Muscle layer of colon (tissue), 2 donors: ENCODE measurements at regions not wholly inside any gene's neighbourhood (a gene's known extent, or its start where the extent isn't known, plus 50 kb on each side); places are given as distances from the start of the nearest gene placed in this dataset.

ENCODE experiments used
- H3K27ac ChIP-seq: one replicate; pipeline ENCODE4 v1.7.0; 2013; ENCODE audit warnings: low read depth, mild to moderate bottlenecking, low read length, moderate library complexity
- H3K27me3 ChIP-seq, 2 donors: one replicate each; pipeline ENCODE4 v1.7.0; 2013; ENCODE audit warnings: low read length in 2 of 2, mild to moderate bottlenecking in 2 of 2; ENCODE audit not compliant: insufficient read depth in 2 of 2, control insufficient read depth in 1 of 2
- H3K36me3 ChIP-seq: one replicate; pipeline ENCODE4 v1.7.0; 2013; ENCODE audit warnings: mild to moderate bottlenecking, low read length; ENCODE audit not compliant: insufficient read depth
- H3K4me1 ChIP-seq: one replicate; pipeline ENCODE4 v1.7.0; 2013; ENCODE audit warnings: mild to moderate bottlenecking, low read length; ENCODE audit not compliant: insufficient read depth
- H3K4me3 ChIP-seq, 2 donors: one replicate each; pipeline ENCODE4 v1.7.0; 2013; ENCODE audit warnings: low read length in 2 of 2, low read depth in 1 of 2, mild to moderate bottlenecking in 1 of 2, moderate library complexity in 1 of 2
- H3K9ac ChIP-seq: one replicate; pipeline ENCODE4 v1.7.0; 2013; ENCODE audit warnings: low read length
- H3K9me3 ChIP-seq: one replicate; pipeline ENCODE4 v1.7.0; 2013; ENCODE audit warnings: mild to moderate bottlenecking, low read length
- donor health status: abdominal sarcoma.
- donor health status: Adenocarcinoma of cecum.

DNA sequence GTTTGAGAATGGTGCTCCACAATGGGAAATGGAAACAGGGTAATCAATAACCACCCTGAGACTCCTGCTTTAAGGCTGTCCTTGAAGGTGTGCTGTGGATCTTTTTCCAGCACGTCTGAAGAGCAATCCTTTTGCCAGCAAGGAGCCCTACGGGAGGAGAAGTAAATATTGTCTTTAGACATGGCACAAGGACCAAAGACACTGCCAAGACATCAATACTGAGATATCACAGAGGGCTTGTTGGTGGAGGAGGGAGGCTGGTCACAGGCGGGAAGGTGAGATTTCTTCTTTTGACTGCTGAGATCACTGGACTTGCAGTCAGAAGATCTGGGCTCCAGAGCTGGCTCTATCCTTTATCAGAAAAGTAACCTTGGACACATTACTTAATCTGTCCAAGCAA is 135.0 kb upstream of the ZNF462 start:
- no peaks in the 10 kb centered on the region for H3K36me3 ChIP-seq
- no peak overlapping the region for H3K9ac ChIP-seq
- no peak overlapping the region for H3K4me3 ChIP-seq
- H3K9me3 ChIP-seq = no peaks in the 10 kb centered on the region
- H3K27me3 ChIP-seq = no peaks in the 10 kb centered on the region
- peaks cover 10% of the 10 kb centered on the region for H3K4me1 ChIP-seq
- no peak overlapping the region for H3K27ac ChIP-seq

DNA sequence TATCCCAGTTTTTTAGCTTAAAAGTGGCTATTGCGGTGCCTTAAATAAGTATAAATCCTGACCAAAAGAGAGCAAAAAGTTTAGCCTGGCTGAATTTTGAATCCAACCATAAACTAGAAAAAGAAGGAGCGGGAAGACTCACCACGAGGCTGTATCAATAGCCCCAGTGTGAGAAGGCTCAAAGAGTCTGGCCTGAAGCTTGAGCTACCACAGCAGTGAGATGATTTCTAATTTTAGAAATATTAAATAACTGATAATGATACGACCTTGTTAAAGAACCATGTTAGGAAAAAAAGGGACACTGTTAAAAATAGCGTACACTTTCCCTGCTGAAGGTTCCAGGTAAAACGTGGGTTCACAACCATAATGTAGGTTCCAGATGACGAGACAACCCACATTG is 134.1 kb upstream of the ZNF462 start:
- H3K36me3 ChIP-seq = no peaks in the 10 kb centered on the region
- no peaks in the 10 kb centered on the region for H3K9me3 ChIP-seq
- no peak overlapping the region for H3K9ac ChIP-seq
- H3K4me1 ChIP-seq = peaks cover 10% of the 10 kb centered on the region
- no peaks in the 10 kb centered on the region for H3K27me3 ChIP-seq
- no peak overlapping the region for H3K27ac ChIP-seq
- no peak overlapping the region for H3K4me3 ChIP-seq

DNA sequence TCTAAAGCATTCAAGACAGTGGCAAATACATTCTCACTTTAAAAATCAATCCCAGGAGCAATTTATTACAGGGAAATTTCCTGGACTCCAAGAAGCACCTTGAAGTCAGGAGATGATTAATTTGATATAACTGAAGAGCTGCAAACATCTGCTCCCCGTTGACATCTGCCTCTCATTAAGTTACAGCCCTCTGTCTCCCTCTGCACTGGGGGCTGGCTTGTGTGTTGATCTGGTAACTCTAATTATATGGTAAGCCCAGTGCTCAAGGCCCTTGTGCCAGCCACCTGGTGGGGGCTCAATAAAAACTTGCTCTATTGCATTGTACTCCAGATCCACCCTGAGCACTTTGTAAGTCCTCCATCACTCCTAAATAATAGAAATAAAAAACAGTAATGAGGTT is 131.1 kb upstream of the ZNF462 start:
- Histone ChIP-seq H3K4me3 (no peak overlapping the region), H3K36me3 (no peaks in the 10 kb centered on the region), H3K9me3 (no peaks in the 10 kb centered on the region), H3K27me3 (no peaks in the 10 kb centered on the region), H3K27ac (no peak overlapping the region), H3K9ac (no peak overlapping the region), H3K4me1 (peaks cover 15% of the 10 kb centered on the region)

DNA sequence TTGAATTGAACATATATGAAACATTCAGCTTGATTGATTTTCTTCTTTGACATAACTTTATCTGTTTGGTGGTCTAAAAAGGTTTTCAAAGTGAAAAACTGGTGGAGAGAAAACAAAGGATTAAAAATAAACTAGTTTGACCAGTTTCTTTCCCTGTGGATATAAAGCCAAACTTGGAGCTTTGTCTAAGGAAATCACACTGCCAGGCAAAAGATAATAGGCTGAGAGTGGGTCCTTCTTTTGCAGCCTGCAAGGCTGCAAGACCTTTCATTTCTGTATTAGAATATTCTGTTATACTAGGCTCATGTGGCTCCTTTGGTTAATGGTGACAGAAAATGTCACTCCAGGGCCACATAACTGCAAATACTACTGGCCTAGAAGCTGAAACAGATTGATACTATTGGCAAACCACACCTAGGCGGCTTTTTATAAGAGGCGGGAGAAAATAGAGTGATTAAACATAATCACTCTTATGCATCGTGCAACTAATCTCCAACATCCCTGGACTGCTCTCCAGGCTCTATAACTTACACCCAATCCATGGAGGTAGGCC is 129.1 kb upstream of the ZNF462 start:
- Histone ChIP-seq H3K27ac (no peak overlapping the region), H3K27me3 (no peaks in the 10 kb centered on the region), H3K4me3 (no peak overlapping the region), H3K9ac (no peak overlapping the region), H3K36me3 (no peaks in the 10 kb centered on the region), H3K9me3 (no peaks in the 10 kb centered on the region), H3K4me1 (peaks cover 10% of the 10 kb centered on the region)

DNA sequence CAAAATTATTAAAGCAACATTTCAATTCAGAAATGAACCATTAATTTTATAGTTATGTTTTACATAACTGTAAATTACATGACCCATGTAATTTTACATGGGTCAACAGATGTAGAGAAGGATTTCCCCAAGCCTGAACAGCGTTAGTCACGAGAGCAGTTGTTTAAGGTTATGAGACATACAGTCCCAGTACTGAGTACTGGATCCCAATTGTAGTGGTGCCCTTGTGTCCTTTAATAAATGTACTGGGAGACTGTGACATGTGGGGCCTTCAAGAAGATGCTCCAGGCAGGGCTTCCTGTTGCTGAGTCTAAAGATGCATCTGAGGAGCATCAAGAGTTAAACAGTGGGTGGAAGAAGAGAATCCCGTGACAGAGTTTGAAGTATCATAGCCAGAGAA is 125.5 kb upstream of the ZNF462 start:
- H3K9me3 ChIP-seq = no peaks in the 10 kb centered on the region
- no peak overlapping the region for H3K9ac ChIP-seq
- H3K4me1 ChIP-seq = peaks cover 5% of the 10 kb centered on the region
- no peak overlapping the region for H3K4me3 ChIP-seq
- no peaks in the 10 kb centered on the region for H3K36me3 ChIP-seq
- H3K27ac ChIP-seq = no peak overlapping the region
- no peaks in the 10 kb centered on the region for H3K27me3 ChIP-seq

DNA sequence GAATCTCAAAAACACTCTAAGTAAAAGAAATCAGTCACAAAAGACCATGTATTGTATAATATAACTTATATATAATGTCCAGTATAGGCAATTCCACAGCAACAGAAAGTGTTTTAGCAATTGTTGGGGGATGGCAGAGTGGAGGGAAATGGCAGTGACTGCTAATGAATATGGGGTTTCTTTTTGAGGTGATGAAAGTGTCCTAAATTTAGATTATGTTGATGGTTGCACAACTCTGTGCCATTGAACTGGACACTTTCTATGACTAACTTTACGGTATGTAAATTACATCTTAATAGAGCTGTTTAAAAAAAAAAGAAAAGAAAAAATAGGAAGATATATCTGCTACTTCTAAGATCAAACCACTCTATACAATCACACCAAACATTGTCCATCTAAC is 124.9 kb upstream of the ZNF462 start:
- Histone ChIP-seq H3K36me3 (no peaks in the 10 kb centered on the region), H3K9me3 (no peaks in the 10 kb centered on the region), H3K27me3 (no peaks in the 10 kb centered on the region), H3K4me1 (peaks cover 5% of the 10 kb centered on the region), H3K4me3 (no peak overlapping the region), H3K9ac (no peak overlapping the region), H3K27ac (no peak overlapping the region)

DNA sequence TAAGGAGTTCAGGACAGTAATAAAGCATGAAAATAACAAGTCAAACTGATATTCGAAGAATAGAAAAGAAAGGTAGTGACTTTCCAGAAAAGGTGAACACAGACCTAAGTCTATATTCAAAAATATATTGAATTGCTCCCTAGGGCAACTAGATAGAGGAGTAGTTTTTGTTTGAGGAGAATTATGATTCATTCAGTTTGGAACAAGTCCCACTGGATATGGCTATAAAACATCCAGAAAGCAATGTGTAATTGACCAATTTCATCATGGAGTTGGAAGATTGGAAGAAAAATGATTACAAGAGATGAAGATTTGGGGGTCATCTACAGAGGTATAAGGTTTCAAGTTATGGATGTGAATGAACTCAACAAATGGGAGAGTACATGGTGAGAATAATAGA is 117.5 kb upstream of the ZNF462 start:
- Histone ChIP-seq H3K9me3 (no peaks in the 10 kb centered on the region), H3K4me3 (no peak overlapping the region)

DNA sequence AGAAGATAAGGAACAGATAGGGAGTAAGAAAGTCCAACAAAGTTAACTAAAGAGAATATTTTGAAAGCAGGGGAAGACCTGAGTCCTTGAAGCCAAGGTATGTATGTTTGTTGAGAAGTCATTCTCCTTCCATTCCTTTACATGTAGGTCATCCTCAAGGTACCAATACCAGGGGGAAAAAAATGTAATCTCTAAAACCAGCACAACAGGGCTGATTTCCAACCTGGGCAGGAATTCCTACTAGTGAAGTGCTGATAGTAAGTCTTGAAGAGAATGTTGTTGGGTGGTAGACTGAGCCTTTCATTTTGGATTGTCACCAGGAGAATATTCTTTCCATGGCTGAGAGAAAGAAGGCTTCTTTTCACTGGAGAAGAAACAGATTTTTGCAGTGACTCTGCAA is 117.1 kb upstream of the ZNF462 start:
- Histone ChIP-seq H3K9ac (no peak overlapping the region), H3K27ac (no peak overlapping the region), H3K4me3 (no peak overlapping the region), H3K4me1 (no peaks in the 10 kb centered on the region), H3K27me3 (no peaks in the 10 kb centered on the region), H3K9me3 (no peaks in the 10 kb centered on the region), H3K36me3 (no peaks in the 10 kb centered on the region)

More for the DNA sequence above, 117.5 kb upstream of the ZNF462 start:
- H3K27ac ChIP-seq = no peak overlapping the region
- no peak overlapping the region for H3K9ac ChIP-seq
- no peaks in the 10 kb centered on the region for H3K27me3 ChIP-seq
- no peaks in the 10 kb centered on the region for H3K36me3 ChIP-seq
- no peaks in the 10 kb centered on the region for H3K4me1 ChIP-seq

DNA sequence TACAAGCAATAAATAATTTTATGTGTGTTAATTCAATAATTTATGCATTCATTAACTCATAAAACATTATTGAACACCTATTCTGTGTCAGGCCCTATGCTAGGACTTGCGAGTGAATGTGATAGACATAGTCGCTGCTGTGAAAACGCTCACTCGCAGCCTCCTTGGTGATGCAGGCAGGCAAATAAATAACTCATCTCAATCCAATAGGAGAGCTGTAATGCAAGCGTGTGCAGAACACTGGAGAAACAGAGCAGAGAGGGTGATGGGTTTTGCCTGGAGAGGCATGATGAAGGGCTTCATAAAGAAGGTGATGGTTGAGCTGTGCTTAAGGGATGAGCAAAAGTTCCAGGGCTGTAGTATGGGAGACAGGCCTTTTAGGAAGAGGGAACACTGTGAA is 111.3 kb upstream of the ZNF462 start:
- Histone ChIP-seq H3K27me3 (no peaks in the 10 kb centered on the region), H3K4me1 (peaks cover 20% of the 10 kb centered on the region), H3K9ac (no peak overlapping the region), H3K27ac (no peak overlapping the region), H3K36me3 (no peaks in the 10 kb centered on the region), H3K4me3 (no peak overlapping the region), H3K9me3 (no peaks in the 10 kb centered on the region)

DNA sequence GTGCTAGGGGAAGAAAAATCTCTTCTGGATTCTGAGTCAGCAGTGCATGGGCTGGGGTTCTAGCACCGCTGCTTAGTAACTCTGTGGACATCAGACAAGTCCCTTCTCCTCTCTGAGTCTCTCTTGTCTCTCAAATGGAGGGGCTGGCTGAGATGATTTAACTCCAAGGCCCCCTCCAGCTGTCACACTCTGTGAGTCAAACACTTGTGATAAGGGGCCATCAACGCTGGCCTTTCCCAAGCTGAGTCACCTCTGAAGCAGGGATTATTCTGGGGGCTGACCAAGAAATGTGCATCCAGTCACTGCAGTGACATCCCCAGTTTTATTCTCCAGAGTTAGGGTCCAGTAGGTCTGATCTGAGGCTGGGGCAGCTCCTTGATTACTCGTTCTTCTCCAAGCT is 110.4 kb upstream of the ZNF462 start:
- Histone ChIP-seq H3K4me3 (no peak overlapping the region), H3K9ac (no peak overlapping the region), H3K27ac (no peak overlapping the region), H3K27me3 (no peaks in the 10 kb centered on the region), H3K36me3 (no peaks in the 10 kb centered on the region), H3K9me3 (no peaks in the 10 kb centered on the region), H3K4me1 (peaks cover 20% of the 10 kb centered on the region)

DNA sequence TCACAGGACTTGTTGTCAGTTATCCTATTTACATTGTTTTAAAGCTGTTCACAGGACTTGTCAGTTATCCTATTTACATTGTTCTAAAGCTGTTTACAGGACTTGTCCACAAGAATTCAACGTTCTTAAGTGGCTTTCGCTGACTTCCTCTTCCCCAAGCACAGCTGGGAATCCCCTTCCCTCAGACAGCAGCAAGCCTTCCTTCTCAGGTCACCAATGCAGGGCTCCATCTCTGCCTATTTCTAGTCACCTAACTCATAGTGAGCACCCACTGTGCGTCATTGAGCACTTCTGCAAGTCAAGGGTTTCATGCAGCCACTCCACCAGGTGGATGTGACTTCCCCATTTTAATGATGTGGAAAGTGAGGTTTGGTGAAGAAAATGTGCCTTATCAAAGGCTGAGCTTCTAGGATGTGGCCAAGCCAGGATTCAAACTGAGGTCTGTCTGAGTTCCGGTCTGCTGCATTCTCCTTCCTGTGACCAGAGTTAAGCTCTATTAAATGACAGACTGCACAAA is 109.8 kb upstream of the ZNF462 start:
- Histone ChIP-seq H3K4me3 (no peak overlapping the region), H3K36me3 (no peaks in the 10 kb centered on the region), H3K9me3 (no peaks in the 10 kb centered on the region), H3K4me1 (peaks cover 20% of the 10 kb centered on the region), H3K27ac (no peak overlapping the region), H3K9ac (no peak overlapping the region), H3K27me3 (no peaks in the 10 kb centered on the region)

DNA sequence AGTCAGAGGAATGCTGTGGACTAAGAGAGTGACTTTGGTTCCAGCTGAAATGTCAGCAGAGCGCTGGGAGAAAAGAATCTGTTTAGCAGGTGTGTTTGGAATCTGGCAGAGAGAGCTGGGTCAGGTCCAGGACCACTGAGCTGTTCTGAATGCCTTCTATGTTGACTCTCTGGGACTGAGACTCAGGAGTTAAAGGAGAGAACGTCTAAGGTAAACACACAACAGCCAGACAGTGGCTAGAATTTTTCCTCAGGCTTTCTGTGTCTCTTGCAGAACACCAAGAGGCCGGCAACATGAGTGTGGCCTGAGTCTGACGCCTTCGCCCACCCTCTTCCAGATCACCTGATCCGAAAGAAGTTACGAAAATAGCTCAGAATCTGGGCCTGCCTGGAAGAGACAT is 107.2 kb upstream of the ZNF462 start:
- H3K27me3 ChIP-seq = no peaks in the 10 kb centered on the region
- peak overlapping the region; percentile 28 for H3K27ac ChIP-seq
- H3K36me3 ChIP-seq = no peaks in the 10 kb centered on the region
- H3K4me1 ChIP-seq = peaks cover 20% of the 10 kb centered on the region
- H3K9me3 ChIP-seq = no peaks in the 10 kb centered on the region
- H3K4me3 ChIP-seq = peak overlapping the region in 1 of 2 donors; percentile 3
- no peak overlapping the region for H3K9ac ChIP-seq
